ENCODE measurements at regions not wholly inside any gene's neighbourhood (a gene's known extent, or its start where the extent isn't known, plus 50 kb on each side); places are given as distances from the start of the nearest gene placed in this dataset.

DNA sequence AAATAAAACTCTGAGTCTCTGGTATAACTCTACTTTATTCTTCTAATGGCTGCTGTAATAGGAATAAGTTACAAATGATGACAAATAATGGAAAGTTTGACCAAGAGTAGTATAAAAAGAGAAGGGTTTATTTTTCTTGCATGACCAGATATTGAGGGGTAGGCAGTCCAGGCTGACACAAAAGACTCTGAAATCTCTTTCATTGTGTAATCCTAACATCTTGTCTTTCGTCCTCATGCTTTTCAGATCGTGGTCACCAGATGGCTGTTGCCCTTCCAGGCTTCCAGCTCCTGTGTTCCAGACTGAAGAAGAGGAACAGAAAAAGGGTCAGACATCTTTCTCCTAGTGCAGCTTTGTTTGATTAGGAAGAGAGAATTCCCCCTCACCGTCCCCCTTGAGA, 176.9 kb upstream of the GK2 start:
- intact Hi-C loops (cut with micrococcal nuclease) (no loop called here), in situ Hi-C loops (cut with MboI; ENCODE audit: low sequenced_read_pairs) (no loop called here), dilution Hi-C loops (cut with HindIII; ENCODE audit: low sequenced_read_pairs, unreplicated experiment) (no loop called here)
- DNase-seq (no peak), ATAC-seq (ENCODE audit: low read depth) (no peak)
- POLR2A ChIA-PET (ENCODE audit: unreplicated experiment): no interaction called here
- H4K20me1 ChIP-seq (ENCODE audit: insufficient read depth, low read length): no peaks in the 10 kb centered on the region
- no peaks in the 10 kb centered on the region for H3K27me3 ChIP-seq (ENCODE audit: control insufficient read depth, insufficient read depth, low read length)
- H2AK9ac ChIP-seq (replicated peaks; ENCODE audit: low read depth, low read length, poor library complexity): no peak overlapping the region
- CTCF ChIA-PET: interaction anchor here (0.6 kb wide), 1 partner anchor 33 kb away, joined by 3 read pairs; no protein-coding TSS in a partner anchor
- no peak overlapping the region for H2BK120ac ChIP-seq (ENCODE audit: low read depth, low read length)
- H3K9me1 ChIP-seq (ENCODE audit: insufficient read depth, low read length): no peaks in the 10 kb centered on the region
- H3K9ac ChIP-seq (ENCODE audit: low read depth, low read length): no peak overlapping the region
- H3K4me3 ChIP-seq (ENCODE audit: insufficient read depth, low read depth, low read length): no peak overlapping the region
- no peak overlapping the region for H2BK5ac ChIP-seq (ENCODE audit: low read depth, low read length, poor library complexity, severe bottlenecking)
- no peaks in the 10 kb centered on the region for H3K9me3 ChIP-seq (ENCODE audit: control insufficient read depth, insufficient read depth, low read length)
- no peaks in the 10 kb centered on the region for H3K79me1 ChIP-seq (ENCODE audit: low read depth in 1 of 2, low read length in 2 of 2)
- no CpG with 5 or more reads among the region's 3 CpGs for WGBS, 2 experiments (ENCODE audit: extremely low coverage in 2 of 2, insufficient read length in 1 of 2)
- no peak overlapping the region for H3K27ac ChIP-seq (ENCODE audit: insufficient read depth, low read length)
- no peak overlapping the region for H3K18ac ChIP-seq (ENCODE audit: low read depth, low read length)
- BruUV-seq (replicated peaks): no TSS peak
- no peak overlapping the region for H3K4me2 ChIP-seq (ENCODE audit: low read depth, low read length)
- H4K91ac ChIP-seq (ENCODE audit: insufficient read depth, low read depth, low read length): no peak overlapping the region
- H2AFZ ChIP-seq (replicated peaks; ENCODE audit: low read length, poor library complexity): no peak overlapping the region
- no peak overlapping the region for H2BK20ac ChIP-seq (ENCODE audit: low read depth, low read length)
- H2AK5ac ChIP-seq (ENCODE audit: low read depth, low read length): no peak overlapping the region
- H2BK15ac ChIP-seq (ENCODE audit: low read depth, low read length): no peak overlapping the region
- H4K8ac ChIP-seq (ENCODE audit: low read depth in 2 of 2, low read length in 2 of 2): no peak overlapping the region
- no peak overlapping the region for H3K56ac ChIP-seq (ENCODE audit: extremely low read depth, insufficient read depth, low read length)
- H3K4me1 ChIP-seq (ENCODE audit: control insufficient read depth, insufficient read depth, low read length): no peaks in the 10 kb centered on the region
- H3K36me3 ChIP-seq (ENCODE audit: control insufficient read depth, insufficient read depth, low read length): no peaks in the 10 kb centered on the region
- no peak overlapping the region for H3K14ac ChIP-seq (replicated peaks; ENCODE audit: low read depth, low read length)
- H4K5ac ChIP-seq (ENCODE audit: low read depth, low read length): no peak overlapping the region
- H3K4ac ChIP-seq (ENCODE audit: low read depth, low read length): no peak overlapping the region
- H3K23ac ChIP-seq (ENCODE audit: low read depth, low read length): no peak overlapping the region
- TF ChIP-seq RCOR1 (IDR thresholded peaks at IDR 0.05; ENCODE audit: insufficient replicate concordance, low read length): no peak
- no peak for TF ChIP-seq MAFK (IDR thresholded peaks at IDR 0.05; ENCODE audit: low read depth, low read length)
- TF ChIP-seq MAZ (IDR thresholded peaks at IDR 0.05; ENCODE audit: borderline replicate concordance, low read depth, low read length): no peak
- TF ChIP-seq, protein P1, sequence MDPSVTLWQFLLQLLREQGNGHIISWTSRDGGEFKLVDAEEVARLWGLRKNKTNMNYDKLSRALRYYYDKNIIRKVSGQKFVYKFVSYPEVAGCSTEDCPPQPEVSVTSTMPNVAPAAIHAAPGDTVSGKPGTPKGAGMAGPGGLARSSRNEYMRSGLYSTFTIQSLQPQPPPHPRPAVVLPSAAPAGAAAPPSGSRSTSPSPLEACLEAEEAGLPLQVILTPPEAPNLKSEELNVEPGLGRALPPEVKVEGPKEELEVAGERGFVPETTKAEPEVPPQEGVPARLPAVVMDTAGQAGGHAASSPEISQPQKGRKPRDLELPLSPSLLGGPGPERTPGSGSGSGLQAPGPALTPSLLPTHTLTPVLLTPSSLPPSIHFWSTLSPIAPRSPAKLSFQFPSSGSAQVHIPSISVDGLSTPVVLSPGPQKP (IDR thresholded peaks at IDR 0.05; ENCODE audit: borderline replicate concordance, low read depth, low read length): no peak
- TF ChIP-seq CHD1 (IDR thresholded peaks at IDR 0.05; ENCODE audit: low read depth, low read length): no peak
- no peak for TF ChIP-seq FOS (IDR thresholded peaks at IDR 0.05; ENCODE audit: low read depth, low read length)
- no peak for TF ChIP-seq CEBPB (IDR thresholded peaks at IDR 0.05; ENCODE audit: low read depth, low read length)
- TF ChIP-seq RFX5 (IDR thresholded peaks at IDR 0.05; ENCODE audit: low read depth, low read length): no peak
- TF ChIP-seq, protein P2, sequence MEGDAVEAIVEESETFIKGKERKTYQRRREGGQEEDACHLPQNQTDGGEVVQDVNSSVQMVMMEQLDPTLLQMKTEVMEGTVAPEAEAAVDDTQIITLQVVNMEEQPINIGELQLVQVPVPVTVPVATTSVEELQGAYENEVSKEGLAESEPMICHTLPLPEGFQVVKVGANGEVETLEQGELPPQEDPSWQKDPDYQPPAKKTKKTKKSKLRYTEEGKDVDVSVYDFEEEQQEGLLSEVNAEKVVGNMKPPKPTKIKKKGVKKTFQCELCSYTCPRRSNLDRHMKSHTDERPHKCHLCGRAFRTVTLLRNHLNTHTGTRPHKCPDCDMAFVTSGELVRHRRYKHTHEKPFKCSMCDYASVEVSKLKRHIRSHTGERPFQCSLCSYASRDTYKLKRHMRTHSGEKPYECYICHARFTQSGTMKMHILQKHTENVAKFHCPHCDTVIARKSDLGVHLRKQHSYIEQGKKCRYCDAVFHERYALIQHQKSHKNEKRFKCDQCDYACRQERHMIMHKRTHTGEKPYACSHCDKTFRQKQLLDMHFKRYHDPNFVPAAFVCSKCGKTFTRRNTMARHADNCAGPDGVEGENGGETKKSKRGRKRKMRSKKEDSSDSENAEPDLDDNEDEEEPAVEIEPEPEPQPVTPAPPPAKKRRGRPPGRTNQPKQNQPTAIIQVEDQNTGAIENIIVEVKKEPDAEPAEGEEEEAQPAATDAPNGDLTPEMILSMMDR (conservative IDR thresholded peaks at IDR 0.05; ENCODE audit: low read depth, low read length): no peak
- no peak for TF ChIP-seq SMC3 (IDR thresholded peaks at IDR 0.05; ENCODE audit: low read depth, low read length)
- TF ChIP-seq POLR2A (IDR thresholded peaks at IDR 0.05; ENCODE audit: low read depth, low read length): no peak
- no peak for TF ChIP-seq RAD21 (IDR thresholded peaks at IDR 0.05; ENCODE audit: low read length)
- TF ChIP-seq, protein P3, sequence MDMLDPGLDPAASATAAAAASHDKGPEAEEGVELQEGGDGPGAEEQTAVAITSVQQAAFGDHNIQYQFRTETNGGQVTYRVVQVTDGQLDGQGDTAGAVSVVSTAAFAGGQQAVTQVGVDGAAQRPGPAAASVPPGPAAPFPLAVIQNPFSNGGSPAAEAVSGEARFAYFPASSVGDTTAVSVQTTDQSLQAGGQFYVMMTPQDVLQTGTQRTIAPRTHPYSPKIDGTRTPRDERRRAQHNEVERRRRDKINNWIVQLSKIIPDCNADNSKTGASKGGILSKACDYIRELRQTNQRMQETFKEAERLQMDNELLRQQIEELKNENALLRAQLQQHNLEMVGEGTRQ (IDR thresholded peaks at IDR 0.05; ENCODE audit: low read depth, low read length): no peak
- TF ChIP-seq BHLHE40 (IDR thresholded peaks at IDR 0.05; ENCODE audit: low read depth, low read length): no peak
- no peak for TF ChIP-seq MXI1 (IDR thresholded peaks at IDR 0.05; ENCODE audit: borderline replicate concordance, low read depth, low read length)
- no peak for TF ChIP-seq NFE2L2 (IDR thresholded peaks at IDR 0.05; ENCODE audit: low read depth, low read length)

All from IMR-90 (cell line).